Neural progenitor cell (in vitro differentiated cells): ENCODE measurements at regions not wholly inside any gene's neighbourhood (a gene's known extent, or its start where the extent isn't known, plus 50 kb on each side); places are given as distances from the start of the nearest gene placed in this dataset.

Experiments used
- EZH2 ChIP-seq: fragments of 200-600 bp; sonication (generic); IDR thresholded peaks from 2 replicates; pipeline ENCODE4 v1.6.1; 2017; ENCODE audit warnings: antibody characterized with exemption, mild to moderate bottlenecking, moderate library complexity
- TF ChIP-seq, protein P1 (sequence below): fragments of 200-600 bp; sonication (generic); IDR thresholded peaks from 2 replicates; pipeline ENCODE4 v1.5.1; 2017; ENCODE audit warnings: antibody characterized with exemption, mild to moderate bottlenecking

DNA sequence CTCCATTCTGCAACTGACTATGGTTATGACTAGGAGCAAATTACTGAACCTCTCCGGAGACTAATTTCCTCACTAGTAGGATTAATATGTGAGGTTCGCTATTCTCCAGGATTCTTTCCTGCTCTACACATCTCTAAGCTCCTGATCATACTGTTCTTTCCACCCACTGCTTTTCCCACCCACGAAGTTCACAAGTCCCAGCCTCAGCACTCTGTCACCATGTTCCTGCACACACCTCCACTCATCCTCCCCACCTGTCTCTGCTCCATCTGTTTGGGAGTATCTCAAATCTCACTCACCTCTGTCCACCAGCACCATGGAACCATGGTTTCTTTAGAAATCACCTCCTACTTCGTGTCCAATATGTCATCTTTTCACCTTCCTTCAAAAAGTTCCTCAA lies 185.3 kb downstream of the LRATD1 start:
- TF ChIP-seq, protein P1, sequence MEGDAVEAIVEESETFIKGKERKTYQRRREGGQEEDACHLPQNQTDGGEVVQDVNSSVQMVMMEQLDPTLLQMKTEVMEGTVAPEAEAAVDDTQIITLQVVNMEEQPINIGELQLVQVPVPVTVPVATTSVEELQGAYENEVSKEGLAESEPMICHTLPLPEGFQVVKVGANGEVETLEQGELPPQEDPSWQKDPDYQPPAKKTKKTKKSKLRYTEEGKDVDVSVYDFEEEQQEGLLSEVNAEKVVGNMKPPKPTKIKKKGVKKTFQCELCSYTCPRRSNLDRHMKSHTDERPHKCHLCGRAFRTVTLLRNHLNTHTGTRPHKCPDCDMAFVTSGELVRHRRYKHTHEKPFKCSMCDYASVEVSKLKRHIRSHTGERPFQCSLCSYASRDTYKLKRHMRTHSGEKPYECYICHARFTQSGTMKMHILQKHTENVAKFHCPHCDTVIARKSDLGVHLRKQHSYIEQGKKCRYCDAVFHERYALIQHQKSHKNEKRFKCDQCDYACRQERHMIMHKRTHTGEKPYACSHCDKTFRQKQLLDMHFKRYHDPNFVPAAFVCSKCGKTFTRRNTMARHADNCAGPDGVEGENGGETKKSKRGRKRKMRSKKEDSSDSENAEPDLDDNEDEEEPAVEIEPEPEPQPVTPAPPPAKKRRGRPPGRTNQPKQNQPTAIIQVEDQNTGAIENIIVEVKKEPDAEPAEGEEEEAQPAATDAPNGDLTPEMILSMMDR: no peak
- no peak for TF ChIP-seq EZH2
